HL-60 (cell line): ENCODE measurements at regions not wholly inside any gene's neighbourhood (a gene's known extent, or its start where the extent isn't known, plus 50 kb on each side); places are given as distances from the start of the nearest gene placed in this dataset.

Experiments
- POLR2AphosphoS5 ChIP-seq: IDR thresholded peaks from 2 replicates; pipeline ENCODE4 v1.6.1; 2012; ENCODE audit warnings: low read depth
- REST ChIP-seq: IDR thresholded peaks from 2 replicates; pipeline ENCODE4 v1.6.1; 2012; ENCODE audit warnings: low read depth; ENCODE audit not compliant: insufficient replicate concordance
- SPI1 ChIP-seq: IDR thresholded peaks from 2 replicates; pipeline ENCODE4 v1.6.1; 2012; ENCODE audit warnings: low read depth, mild to moderate bottlenecking, borderline replicate concordance
- TF ChIP-seq, protein P1 (sequence below): IDR thresholded peaks from one replicate; pipeline ENCODE4 v1.5.1; 2011; ENCODE audit warnings: low read length, control low read depth, inconsistent platforms; ENCODE audit not compliant: insufficient read depth

- TF ChIP-seq, protein P1, sequence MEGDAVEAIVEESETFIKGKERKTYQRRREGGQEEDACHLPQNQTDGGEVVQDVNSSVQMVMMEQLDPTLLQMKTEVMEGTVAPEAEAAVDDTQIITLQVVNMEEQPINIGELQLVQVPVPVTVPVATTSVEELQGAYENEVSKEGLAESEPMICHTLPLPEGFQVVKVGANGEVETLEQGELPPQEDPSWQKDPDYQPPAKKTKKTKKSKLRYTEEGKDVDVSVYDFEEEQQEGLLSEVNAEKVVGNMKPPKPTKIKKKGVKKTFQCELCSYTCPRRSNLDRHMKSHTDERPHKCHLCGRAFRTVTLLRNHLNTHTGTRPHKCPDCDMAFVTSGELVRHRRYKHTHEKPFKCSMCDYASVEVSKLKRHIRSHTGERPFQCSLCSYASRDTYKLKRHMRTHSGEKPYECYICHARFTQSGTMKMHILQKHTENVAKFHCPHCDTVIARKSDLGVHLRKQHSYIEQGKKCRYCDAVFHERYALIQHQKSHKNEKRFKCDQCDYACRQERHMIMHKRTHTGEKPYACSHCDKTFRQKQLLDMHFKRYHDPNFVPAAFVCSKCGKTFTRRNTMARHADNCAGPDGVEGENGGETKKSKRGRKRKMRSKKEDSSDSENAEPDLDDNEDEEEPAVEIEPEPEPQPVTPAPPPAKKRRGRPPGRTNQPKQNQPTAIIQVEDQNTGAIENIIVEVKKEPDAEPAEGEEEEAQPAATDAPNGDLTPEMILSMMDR: no peak
- TF ChIP-seq REST (no peak), SPI1 (no peak), POLR2AphosphoS5 (no peak)
Observed at GRCh38 chr9:1414711-1415131, 364.6 kb downstream of the DMRT2 start.
